Neutrophil (primary cell): ENCODE measurements at regions not wholly inside any gene's neighbourhood (a gene's known extent, or its start where the extent isn't known, plus 50 kb on each side); places are given as distances from the start of the nearest gene placed in this dataset.

Source experiments
- H3K27ac ChIP-seq: fragments of 200-600 bp; sonication (generic); 2 replicates; pipeline ENCODE4 v1.5.1; 2016; ENCODE audit warnings: mild to moderate bottlenecking, moderate library complexity
- H3K27me3 ChIP-seq: fragments of 200-600 bp; sonication (generic); 2 replicates; pipeline ENCODE4 v1.6.0; 2016; ENCODE audit warnings: mild to moderate bottlenecking
- H3K36me3 ChIP-seq: fragments of 200-600 bp; sonication (generic); 2 replicates; pipeline ENCODE4 v1.5.1; 2017
- H3K4me1 ChIP-seq, 2 experiments: fragments of 200-600 bp in 1 of 2; sonication (generic) in 1 of 2; 1 replicate in 1 of 2; 2 replicates in 1 of 2; pipeline versions ENCODE4 v1.5.1 to v1.6.1; 2013 to 2016; ENCODE audit warnings: low read depth in 1 of 2, low read length in 1 of 2, mild to moderate bottlenecking in 1 of 2, moderate library complexity in 1 of 2; ENCODE audit not compliant: control insufficient read depth in 1 of 2, insufficient read depth in 1 of 2
- H3K4me3 ChIP-seq, 2 experiments: fragments of 200-600 bp in 1 of 2; sonication (generic) in 1 of 2; 1 replicate in 1 of 2; 2 replicates in 1 of 2; pipeline ENCODE4 v1.5.1; 2013 to 2016; ENCODE audit warnings: low read depth in 1 of 2, low read length in 1 of 2, mild to moderate bottlenecking in 1 of 2, moderate library complexity in 1 of 2
- H3K9me3 ChIP-seq: fragments of 200-600 bp; sonication (generic); 2 replicates; pipeline ENCODE4 v1.5.1; 2016
- TF ChIP-seq, protein P1 (sequence below): fragments of 200-600 bp; sonication (generic); IDR thresholded peaks from 2 replicates; pipeline ENCODE4 v1.5.1; 2016; ENCODE audit warnings: antibody characterized with exemption

DNA sequence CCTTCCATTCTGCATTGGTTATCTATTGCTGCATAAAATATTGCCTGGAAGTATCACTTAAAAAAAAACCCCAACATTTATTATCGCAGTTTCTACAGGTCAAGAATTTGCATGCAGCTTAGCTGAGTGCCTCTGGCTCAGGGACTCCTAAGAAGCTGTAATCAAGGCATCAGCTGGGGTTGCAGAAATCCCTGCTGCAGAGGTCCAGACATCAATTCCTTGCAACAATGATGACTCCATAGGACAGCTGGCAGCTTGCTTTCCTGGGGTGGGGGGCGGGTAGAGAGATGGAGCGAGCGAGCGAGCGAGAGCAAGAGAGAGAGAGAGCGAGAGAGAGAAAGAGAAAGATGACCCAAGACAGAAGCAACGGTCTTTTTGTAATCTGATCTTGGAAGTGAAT lies 308.1 kb downstream of the HAPSTR1 start:
- Histone ChIP-seq H3K27ac (no peak overlapping the region), H3K27me3 (no peaks in the 10 kb centered on the region), H3K9me3 (no peaks in the 10 kb centered on the region), H3K4me1 (no peaks in the 10 kb centered on the region), H3K36me3 (no peaks in the 10 kb centered on the region), H3K4me3 (no peak overlapping the region)
- TF ChIP-seq, protein P1, sequence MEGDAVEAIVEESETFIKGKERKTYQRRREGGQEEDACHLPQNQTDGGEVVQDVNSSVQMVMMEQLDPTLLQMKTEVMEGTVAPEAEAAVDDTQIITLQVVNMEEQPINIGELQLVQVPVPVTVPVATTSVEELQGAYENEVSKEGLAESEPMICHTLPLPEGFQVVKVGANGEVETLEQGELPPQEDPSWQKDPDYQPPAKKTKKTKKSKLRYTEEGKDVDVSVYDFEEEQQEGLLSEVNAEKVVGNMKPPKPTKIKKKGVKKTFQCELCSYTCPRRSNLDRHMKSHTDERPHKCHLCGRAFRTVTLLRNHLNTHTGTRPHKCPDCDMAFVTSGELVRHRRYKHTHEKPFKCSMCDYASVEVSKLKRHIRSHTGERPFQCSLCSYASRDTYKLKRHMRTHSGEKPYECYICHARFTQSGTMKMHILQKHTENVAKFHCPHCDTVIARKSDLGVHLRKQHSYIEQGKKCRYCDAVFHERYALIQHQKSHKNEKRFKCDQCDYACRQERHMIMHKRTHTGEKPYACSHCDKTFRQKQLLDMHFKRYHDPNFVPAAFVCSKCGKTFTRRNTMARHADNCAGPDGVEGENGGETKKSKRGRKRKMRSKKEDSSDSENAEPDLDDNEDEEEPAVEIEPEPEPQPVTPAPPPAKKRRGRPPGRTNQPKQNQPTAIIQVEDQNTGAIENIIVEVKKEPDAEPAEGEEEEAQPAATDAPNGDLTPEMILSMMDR, result no peak

DNA sequence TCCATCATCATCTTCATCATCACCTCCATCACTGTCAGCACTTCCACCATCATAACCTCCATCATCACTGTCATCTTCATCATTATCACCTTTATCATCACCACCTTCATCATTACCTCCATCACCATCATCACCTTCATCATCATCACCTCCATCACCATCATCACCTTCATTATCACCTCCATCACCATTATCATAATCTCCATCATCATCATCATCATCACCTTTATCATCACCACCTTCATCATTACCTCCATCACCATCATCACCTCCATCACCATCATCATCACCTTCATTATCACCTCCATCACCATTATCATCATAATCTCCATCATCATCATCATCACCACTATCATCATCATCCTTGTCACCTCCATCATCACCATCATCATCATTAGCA lies 309.7 kb downstream of the HAPSTR1 start:
- H3K4me1 ChIP-seq, result no peaks in the 10 kb centered on the region
- TF ChIP-seq, protein P1, result no peak

DNA sequence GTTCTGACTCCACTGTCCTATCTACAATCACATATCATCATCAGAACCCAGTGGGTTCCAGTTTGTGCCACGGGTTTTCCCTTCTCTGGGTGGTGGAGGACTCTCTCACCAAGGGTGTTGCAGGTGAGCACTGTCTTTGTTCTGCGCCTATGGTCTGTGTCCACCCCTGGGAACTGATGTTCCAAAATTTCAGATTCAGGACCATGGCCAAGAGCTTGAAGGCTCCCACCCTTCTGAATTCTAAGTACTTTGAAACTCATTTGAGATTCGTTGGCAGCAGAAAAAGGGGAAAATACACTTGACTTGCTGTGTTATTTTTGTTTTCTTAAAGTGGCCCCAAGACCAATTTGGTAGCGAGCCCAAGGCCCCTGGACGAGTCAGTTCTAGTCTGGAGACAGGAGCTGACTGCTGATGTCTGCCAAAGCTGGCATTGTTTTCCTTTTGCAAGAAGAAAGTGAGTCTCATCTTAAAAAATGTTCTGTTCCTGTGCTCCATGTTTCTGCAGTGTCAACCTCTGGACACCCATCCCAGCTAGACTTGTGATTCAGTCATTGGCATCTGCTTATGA lies 310.9 kb downstream of the HAPSTR1 start:
- no peaks in the 10 kb centered on the region for H3K27me3 ChIP-seq
- no peak overlapping the region for H3K27ac ChIP-seq
- TF ChIP-seq, protein P1, result no peak
- no peak overlapping the region for H3K4me3 ChIP-seq
- no peaks in the 10 kb centered on the region for H3K9me3 ChIP-seq
- no peaks in the 10 kb centered on the region for H3K36me3 ChIP-seq
- no peaks in the 10 kb centered on the region for H3K4me1 ChIP-seq

More for the DNA sequence above, 309.7 kb downstream of the HAPSTR1 start:
- no peaks in the 10 kb centered on the region for H3K27me3 ChIP-seq
- no peak overlapping the region for H3K4me3 ChIP-seq
- H3K27ac ChIP-seq, result no peak overlapping the region
- no peaks in the 10 kb centered on the region for H3K9me3 ChIP-seq
- H3K36me3 ChIP-seq, result no peaks in the 10 kb centered on the region

DNA sequence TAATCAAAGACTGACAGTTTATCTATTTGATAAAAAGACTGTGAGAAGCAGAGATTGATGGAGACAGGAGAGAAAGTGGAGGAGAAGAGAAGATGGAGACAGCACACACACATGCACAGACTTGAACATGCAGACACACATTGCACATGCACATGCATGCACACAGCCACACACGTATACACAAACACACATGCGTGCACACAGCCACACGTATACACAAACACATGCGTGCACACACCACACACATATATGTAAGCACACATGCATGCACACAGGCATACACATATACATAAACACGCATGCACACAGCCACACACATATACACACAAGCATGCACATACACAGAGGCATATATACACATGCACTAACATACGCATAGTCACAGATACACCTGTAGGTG lies 313.4 kb downstream of the HAPSTR1 start:
- Histone ChIP-seq H3K4me3 (no peak overlapping the region), H3K9me3 (no peaks in the 10 kb centered on the region), H3K27ac (no peak overlapping the region), H3K36me3 (no peaks in the 10 kb centered on the region), H3K27me3 (no peaks in the 10 kb centered on the region), H3K4me1 (no peaks in the 10 kb centered on the region)
- TF ChIP-seq, protein P1, result no peak

DNA sequence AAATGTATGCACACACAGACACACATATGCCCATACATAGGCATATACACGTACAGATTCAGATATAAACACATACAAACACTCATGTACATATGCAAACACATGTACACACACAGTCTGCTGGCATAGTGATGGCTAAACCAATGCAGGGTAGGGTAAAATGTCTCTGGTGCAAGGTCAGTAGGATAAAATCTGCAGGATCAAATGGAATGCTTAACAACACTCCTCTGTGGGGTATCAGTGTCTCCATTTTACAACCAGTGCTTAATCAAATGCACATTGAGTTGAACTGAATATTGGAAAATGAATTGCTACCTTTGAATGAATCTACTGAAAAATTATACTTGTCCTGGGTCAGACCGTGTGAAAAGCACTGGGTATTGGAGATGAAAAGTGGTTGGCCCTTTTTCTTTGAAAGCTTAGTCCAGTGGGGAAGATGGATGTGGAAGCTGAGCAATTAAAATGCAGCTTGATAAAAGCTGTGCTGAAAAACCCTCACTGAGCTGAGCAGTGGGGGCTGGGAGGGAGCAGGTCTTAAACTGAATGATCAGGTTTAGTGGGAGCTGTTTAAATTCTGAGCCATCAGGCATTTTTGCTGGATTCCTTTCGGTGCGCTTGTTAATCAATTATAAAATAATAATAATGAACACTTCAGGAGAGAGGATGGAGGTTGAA lies 314.7 kb downstream of the HAPSTR1 start:
- H3K4me1 ChIP-seq, result no peaks in the 10 kb centered on the region
- no peaks in the 10 kb centered on the region for H3K27me3 ChIP-seq
- no peak overlapping the region for H3K4me3 ChIP-seq
- H3K27ac ChIP-seq, result no peak overlapping the region
- H3K36me3 ChIP-seq, result no peaks in the 10 kb centered on the region
- no peaks in the 10 kb centered on the region for H3K9me3 ChIP-seq
- TF ChIP-seq, protein P1, result no peak
